DND-41 (cell line): ENCODE measurements at regions not wholly inside any gene's neighbourhood (a gene's known extent, or its start where the extent isn't known, plus 50 kb on each side); places are given as distances from the start of the nearest gene placed in this dataset.

Experiments used
- ATAC-seq: fragments of 200-7000 bp; cut with Tn5 transposase; 3 replicates; pipeline ENCODE4 v1.9.1; 2021; ENCODE audit warnings: low read depth; ENCODE audit not compliant: insufficient read depth
- DNase-seq: peaks from one replicate; pipeline ENCODE4 v3.0.0-alpha.2; 2020
- H2AFZ ChIP-seq: 2 replicates; pipeline ENCODE4 v1.6.0; 2012; ENCODE audit warnings: low read depth, low read length
- H3K27ac ChIP-seq: 2 replicates; pipeline ENCODE4 v1.5.1; 2012; ENCODE audit warnings: low read length, inconsistent platforms
- H3K27me3 ChIP-seq: fragments of 200-600 bp; sonication (generic); 2 replicates; pipeline ENCODE4 v1.6.0; 2012; ENCODE audit warnings: low read length, mild to moderate bottlenecking, inconsistent platforms; ENCODE audit not compliant: insufficient read depth, poor library complexity
- H3K36me3 ChIP-seq: 2 replicates; pipeline ENCODE4 v1.5.1; 2012; ENCODE audit warnings: low read length, inconsistent platforms; ENCODE audit not compliant: insufficient read depth
- H3K4me1 ChIP-seq: 2 replicates; pipeline ENCODE4 v1.5.1; 2012; ENCODE audit warnings: mild to moderate bottlenecking, low read length; ENCODE audit not compliant: insufficient read depth
- H3K4me2 ChIP-seq: 2 replicates; pipeline ENCODE4 v1.6.0; 2012; ENCODE audit warnings: mild to moderate bottlenecking, moderate library complexity, low read length, inconsistent platforms; ENCODE audit not compliant: insufficient read depth
- H3K4me3 ChIP-seq, 2 experiments: fragments of 200-600 bp in 1 of 2; shearing (Covaris generic) in 1 of 2; 2 replicates each; pipeline ENCODE4 v1.5.1; 2012 to 2016; ENCODE audit warnings: inconsistent platforms in 2 of 2, low read length in 2 of 2, mild to moderate bottlenecking in 2 of 2, low read depth in 1 of 2, moderate library complexity in 1 of 2
- H3K79me2 ChIP-seq: 2 replicates; pipeline ENCODE4 v1.6.0; 2012; ENCODE audit warnings: low read length, inconsistent platforms; ENCODE audit not compliant: insufficient read depth
- H3K9ac ChIP-seq: 2 replicates; pipeline ENCODE4 v1.6.0; 2012; ENCODE audit warnings: low read depth, mild to moderate bottlenecking, inconsistent platforms, low read length, moderate library complexity
- H3K9me3 ChIP-seq: 2 replicates; pipeline ENCODE4 v1.5.1; 2012; ENCODE audit warnings: low read length, moderate library complexity, mild to moderate bottlenecking, inconsistent platforms; ENCODE audit not compliant: insufficient read depth, severe bottlenecking
- H4K20me1 ChIP-seq: 2 replicates; pipeline ENCODE4 v1.6.0; 2012; ENCODE audit warnings: low read length; ENCODE audit not compliant: insufficient read depth
- EZH2 ChIP-seq: IDR thresholded peaks from 3 replicates; pipeline ENCODE4 v1.6.1; 2012; ENCODE audit warnings: borderline replicate concordance, low read depth, mild to moderate bottlenecking, moderate library complexity, low read length, inconsistent platforms; ENCODE audit not compliant: severe bottlenecking
- TF ChIP-seq, protein P1 (sequence below): IDR thresholded peaks from 2 replicates; pipeline ENCODE4 v1.5.1; 2012; ENCODE audit warnings: borderline replicate concordance, low read length, moderate library complexity, mild to moderate bottlenecking; ENCODE audit not compliant: poor library complexity, severe bottlenecking; ENCODE audit errors: extremely low read depth

DNA sequence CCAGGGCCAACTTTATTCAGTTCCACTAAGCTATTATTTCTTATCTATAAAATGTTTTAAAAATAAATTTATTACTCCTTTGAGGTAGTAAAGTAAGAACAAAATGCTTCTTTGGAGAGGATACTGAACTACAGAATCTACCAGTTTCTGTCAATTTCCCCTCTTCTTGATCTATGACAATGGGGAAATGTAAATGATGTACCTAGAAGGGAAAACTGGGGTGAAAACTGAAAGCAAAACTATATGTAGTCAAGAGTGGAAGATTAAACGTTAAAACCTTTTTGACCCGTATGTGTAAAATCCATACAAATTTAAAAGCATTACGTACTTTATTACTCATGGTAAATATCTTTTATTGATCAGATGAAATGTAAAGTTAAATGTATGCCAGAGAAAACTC, 1287.8 kb upstream of the TMEFF2 start:
- no peaks in the 10 kb centered on the region for H3K36me3 ChIP-seq

DNA sequence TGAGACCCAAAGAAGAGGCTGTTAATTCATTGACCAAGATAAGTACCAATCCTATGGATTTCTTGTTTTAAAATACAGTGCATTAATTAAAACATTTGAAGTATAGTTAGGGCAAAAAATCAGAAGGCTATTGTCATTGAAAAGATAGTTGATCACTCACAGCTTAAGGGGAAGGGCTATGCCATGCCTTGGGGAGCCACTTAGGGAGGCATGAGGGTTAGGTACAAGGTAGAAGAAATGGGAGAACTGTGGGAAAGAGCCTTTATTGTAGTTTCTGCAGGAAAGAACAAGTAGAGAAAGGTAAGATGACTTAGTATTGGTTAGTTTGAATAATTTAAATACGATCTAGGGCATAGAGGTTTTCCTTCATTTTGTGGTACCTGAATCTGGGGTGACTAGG, 1285.5 kb upstream of the TMEFF2 start:
- Histone ChIP-seq H3K4me3 (no peak overlapping the region), H3K27ac (no peak overlapping the region), H4K20me1 (no peaks in the 10 kb centered on the region), H3K79me2 (no peaks in the 10 kb centered on the region), H3K4me2 (no peak overlapping the region), H3K4me1 (peaks cover 5% of the 10 kb centered on the region; the same call in 1 of the 2 replicates), H3K9ac (no peak overlapping the region), H3K27me3 (no peaks in the 10 kb centered on the region), H3K9me3 (peaks cover 4% of the 10 kb centered on the region), H2AFZ (no peak overlapping the region), H3K36me3 (no peaks in the 10 kb centered on the region)
- no peak for DNase-seq
- no peak for ATAC-seq
- TF ChIP-seq, protein P1, sequence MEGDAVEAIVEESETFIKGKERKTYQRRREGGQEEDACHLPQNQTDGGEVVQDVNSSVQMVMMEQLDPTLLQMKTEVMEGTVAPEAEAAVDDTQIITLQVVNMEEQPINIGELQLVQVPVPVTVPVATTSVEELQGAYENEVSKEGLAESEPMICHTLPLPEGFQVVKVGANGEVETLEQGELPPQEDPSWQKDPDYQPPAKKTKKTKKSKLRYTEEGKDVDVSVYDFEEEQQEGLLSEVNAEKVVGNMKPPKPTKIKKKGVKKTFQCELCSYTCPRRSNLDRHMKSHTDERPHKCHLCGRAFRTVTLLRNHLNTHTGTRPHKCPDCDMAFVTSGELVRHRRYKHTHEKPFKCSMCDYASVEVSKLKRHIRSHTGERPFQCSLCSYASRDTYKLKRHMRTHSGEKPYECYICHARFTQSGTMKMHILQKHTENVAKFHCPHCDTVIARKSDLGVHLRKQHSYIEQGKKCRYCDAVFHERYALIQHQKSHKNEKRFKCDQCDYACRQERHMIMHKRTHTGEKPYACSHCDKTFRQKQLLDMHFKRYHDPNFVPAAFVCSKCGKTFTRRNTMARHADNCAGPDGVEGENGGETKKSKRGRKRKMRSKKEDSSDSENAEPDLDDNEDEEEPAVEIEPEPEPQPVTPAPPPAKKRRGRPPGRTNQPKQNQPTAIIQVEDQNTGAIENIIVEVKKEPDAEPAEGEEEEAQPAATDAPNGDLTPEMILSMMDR, result no peak
- no peak for TF ChIP-seq EZH2

More for the DNA sequence above, 1287.8 kb upstream of the TMEFF2 start:
- no peaks in the 10 kb centered on the region for H4K20me1 ChIP-seq
- H3K79me2 ChIP-seq, result no peaks in the 10 kb centered on the region
- H3K4me3 ChIP-seq, result no peak overlapping the region; a peak in 1 of 4 replicates
- H3K27me3 ChIP-seq, result no peaks in the 10 kb centered on the region
- H3K27ac ChIP-seq, result peak overlapping the region; percentile 54
- DNase-seq, result no peak
- no peaks in the 10 kb centered on the region for H3K9me3 ChIP-seq
- H3K4me1 ChIP-seq, result peaks cover 5% of the 10 kb centered on the region; the same call in 1 of the 2 replicates
- ATAC-seq, result peak; percentile 58; the same call in 1 of the 3 replicates
- 0 out of 2 replicates have a peak overlapping the region, but pooled peaks have one; percentile 13 for H3K9ac ChIP-seq
- TF ChIP-seq, protein P1, result no peak
- TF ChIP-seq EZH2, result no peak
- H3K4me2 ChIP-seq, result peak overlapping the region; percentile 48; the same call in 1 of the 2 replicates
- peak overlapping the region; percentile 68 for H2AFZ ChIP-seq

DNA sequence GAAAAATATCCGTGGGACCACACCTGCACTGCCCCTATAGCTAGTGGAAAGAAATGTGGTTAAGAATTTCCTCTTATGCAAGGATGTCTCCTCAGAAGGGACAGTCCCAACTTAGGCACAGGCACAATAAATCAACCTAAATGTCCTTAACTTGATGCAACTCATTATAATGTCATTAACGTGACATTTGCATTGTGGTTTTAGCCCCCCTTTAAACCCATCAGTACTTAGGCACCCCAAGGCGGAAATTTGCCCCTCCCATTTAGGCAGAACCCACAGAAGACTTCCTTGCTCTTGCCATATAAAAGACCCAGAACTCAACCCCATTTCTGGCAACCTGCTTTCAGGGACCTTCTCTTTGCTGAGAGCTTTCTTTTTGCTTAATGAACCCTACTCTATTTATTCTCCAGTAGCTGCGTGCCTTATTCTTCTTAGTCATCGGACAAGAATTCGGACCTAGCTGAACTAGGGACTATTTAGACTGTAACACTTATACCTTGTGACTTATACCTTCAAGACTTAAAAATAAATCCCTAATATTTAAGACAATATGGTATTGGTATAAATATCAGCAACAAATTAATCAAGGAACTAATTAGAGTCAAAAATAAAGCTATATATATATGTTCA, 1281.6 kb upstream of the TMEFF2 start:
- ATAC-seq (no peak; the same call in 2 of the 3 replicates), DNase-seq (no peak)
- H3K79me2 ChIP-seq, result no peaks in the 10 kb centered on the region
- H4K20me1 ChIP-seq, result no peaks in the 10 kb centered on the region
- no peaks in the 10 kb centered on the region for H3K36me3 ChIP-seq
- TF ChIP-seq, protein P1, result no peak
- TF ChIP-seq EZH2, result no peak
- no peaks in the 10 kb centered on the region for H3K27me3 ChIP-seq
- peaks cover 16% of the 10 kb centered on the region for H3K9me3 ChIP-seq
- H3K9ac ChIP-seq, result no peak overlapping the region
- no peak overlapping the region for H3K4me2 ChIP-seq
- no peak overlapping the region for H3K27ac ChIP-seq
- H3K4me3 ChIP-seq, result no peak overlapping the region
- H2AFZ ChIP-seq, result no peak overlapping the region
- H3K4me1 ChIP-seq, result no peaks in the 10 kb centered on the region

DNA sequence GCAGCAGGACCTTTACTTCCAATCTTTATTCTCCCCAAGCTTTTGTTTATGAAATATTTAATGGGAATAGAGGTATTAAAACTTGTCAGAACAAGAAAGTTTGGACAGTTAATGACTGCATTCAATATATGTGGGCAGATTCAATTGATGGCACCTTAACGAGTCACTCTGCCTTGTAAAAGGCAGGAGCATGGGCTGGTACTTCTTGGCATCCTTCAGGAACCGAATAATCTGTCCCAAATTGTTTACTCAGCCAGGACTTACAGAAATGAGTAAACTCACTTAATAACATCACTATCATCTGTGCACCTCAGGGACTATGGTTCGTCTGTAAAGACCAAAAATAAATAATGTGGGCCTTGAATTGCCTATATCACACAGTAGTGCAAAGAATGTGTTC, 1280.3 kb upstream of the TMEFF2 start:
- Histone ChIP-seq H3K4me1 (peaks cover 6% of the 10 kb centered on the region), H3K9me3 (peaks cover 27% of the 10 kb centered on the region), H3K27me3 (no peaks in the 10 kb centered on the region), H3K79me2 (no peaks in the 10 kb centered on the region), H3K36me3 (no peaks in the 10 kb centered on the region), H3K4me3 (no peak overlapping the region), H2AFZ (no peak overlapping the region), H4K20me1 (no peaks in the 10 kb centered on the region), H3K4me2 (no peak overlapping the region), H3K27ac (no peak overlapping the region), H3K9ac (no peak overlapping the region)
- ATAC-seq (no peak), DNase-seq (no peak)
- no peak for TF ChIP-seq EZH2
- TF ChIP-seq, protein P1, result no peak
